ENCODE measurements at regions not wholly inside any gene's neighbourhood (a gene's known extent, or its start where the extent isn't known, plus 50 kb on each side); places are given as distances from the start of the nearest gene placed in this dataset.
A peak's percentile ranks its signal among the peaks of the same experiment; 100 is the strongest.

DNA sequence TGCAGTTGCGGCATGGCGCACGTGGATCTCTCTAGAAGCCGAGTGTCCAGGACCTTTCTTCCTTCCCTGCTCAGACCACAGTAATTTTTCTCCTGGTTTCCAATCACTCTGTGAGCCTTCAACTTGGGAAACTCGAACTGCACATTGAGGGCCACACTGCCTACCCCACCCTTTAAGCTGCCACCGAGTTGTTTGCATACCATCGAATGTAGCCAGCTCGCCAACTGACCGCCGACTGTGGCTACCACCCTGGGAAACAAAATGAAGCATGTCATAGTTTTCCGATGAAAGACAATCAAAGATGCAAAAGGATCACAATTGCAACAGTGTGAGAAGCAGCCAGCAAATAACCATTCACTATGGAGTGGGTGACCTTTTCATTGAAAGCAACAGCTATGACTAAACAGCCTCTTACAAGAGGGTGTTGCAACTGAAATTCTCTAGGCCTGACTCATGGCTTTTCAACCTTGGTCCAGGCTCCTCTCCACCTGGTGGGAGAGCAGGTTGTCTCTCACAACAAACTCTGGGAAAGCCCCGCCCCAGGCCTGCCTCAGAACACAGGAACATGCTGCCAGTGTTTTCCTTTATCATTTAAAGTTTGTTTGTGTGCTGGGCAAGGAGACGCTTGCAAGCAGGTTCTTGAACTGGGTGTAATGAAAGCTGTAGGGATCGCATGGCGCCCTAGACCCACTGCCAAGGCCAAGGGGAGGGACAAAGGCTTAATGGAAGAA is 141.7 kb upstream of the SERP2 start:
- TF ChIP-seq CTCF (IDR thresholded peaks at IDR 0.05) = peak in 2 of 4 experiments; percentile 28 to 31
- TF ChIP-seq POLR2AphosphoS5 (IDR thresholded peaks at IDR 0.05) = peak; percentile 97
